Epidermal melanocyte (primary cell): ENCODE measurements at regions not wholly inside any gene's neighbourhood (a gene's known extent, or its start where the extent isn't known, plus 50 kb on each side); places are given as distances from the start of the nearest gene placed in this dataset.

Source experiments
- DNase-seq: peaks from one replicate; pipeline ENCODE4 v3.0.0; 2011; ENCODE audit warnings: low spot score; ENCODE audit not compliant: insufficient read length

- DNase-seq, result no peak
Measured at GRCh38 chr5:155402927-155403640, 389.5 kb downstream of the KIF4B start.

GRCh38 chr5:155406815-155407214 lies 393.3 kb downstream of the KIF4B start:
- no peak for DNase-seq

GRCh38 chr5:155408465-155408864 lies 394.9 kb downstream of the KIF4B start:
- no peak for DNase-seq

GRCh38 chr5:155416765-155417164 lies 403.2 kb downstream of the KIF4B start:
- no peak for DNase-seq

GRCh38 chr5:155418960-155419579 lies 405.5 kb downstream of the KIF4B start:
- no peak for DNase-seq

GRCh38 chr5:155430192-155430591 lies 416.6 kb downstream of the KIF4B start:
- no peak for DNase-seq

GRCh38 chr5:155434267-155434666 lies 420.7 kb downstream of the KIF4B start:
- DNase-seq, result no peak

GRCh38 chr5:155434681-155435080 lies 421.1 kb downstream of the KIF4B start:
- no peak for DNase-seq

GRCh38 chr5:155441849-155442248 lies 428.3 kb downstream of the KIF4B start:
- no peak for DNase-seq

- DNase-seq, result no peak
Measured at GRCh38 chr5:155451106-155451505, 437.6 kb downstream of the KIF4B start.

GRCh38 chr5:155455791-155456514 lies 442.4 kb downstream of the KIF4B start:
- DNase-seq, result no peak

GRCh38 chr5:155459889-155460500 lies 446.4 kb downstream of the KIF4B start:
- DNase-seq, result no peak

GRCh38 chr5:155460501-155460931 lies 447.0 kb downstream of the KIF4B start:
- no peak for DNase-seq

GRCh38 chr5:155461304-155461703 lies 447.7 kb downstream of the KIF4B start:
- no peak for DNase-seq

GRCh38 chr5:155466851-155467250 lies 453.3 kb downstream of the KIF4B start:
- DNase-seq, result no peak

- no peak for DNase-seq
Measured at GRCh38 chr5:155471027-155471426, 457.5 kb downstream of the KIF4B start.

- no peak for DNase-seq
Measured at GRCh38 chr5:155472780-155473179, 459.2 kb downstream of the KIF4B start.

- DNase-seq, result no peak
Measured at GRCh38 chr5:155475318-155475717, 461.8 kb downstream of the KIF4B start.

- no peak for DNase-seq
Measured at GRCh38 chr5:155480731-155481131, 467.2 kb downstream of the KIF4B start.

GRCh38 chr5:155481182-155481581 lies 467.6 kb downstream of the KIF4B start:
- no peak for DNase-seq

- DNase-seq, result no peak
Measured at GRCh38 chr5:155482428-155482827, 468.9 kb downstream of the KIF4B start.

- DNase-seq, result no peak
Measured at GRCh38 chr5:155485386-155485785, 471.8 kb downstream of the KIF4B start.
